Right atrium auricular region (tissue), 2 donors: ENCODE measurements at regions not wholly inside any gene's neighbourhood (a gene's known extent, or its start where the extent isn't known, plus 50 kb on each side); places are given as distances from the start of the nearest gene placed in this dataset.

Experiments used
- DNase-seq: peaks from one replicate; pipeline ENCODE4 v3.0.0-alpha.2; 2019; ENCODE audit warnings: low spot score
- H3K27ac ChIP-seq, 2 donors: fragments of 200-600 bp; sonication (generic); 1 replicate in 1 of 2; 2 replicates in 1 of 2; pipeline ENCODE4 v1.5.1; 2016 to 2019
- H3K27me3 ChIP-seq, 2 donors: fragments of 200-600 bp; sonication (generic); one replicate each; pipeline versions ENCODE4 v1.5.1 to v1.6.0; 2017 to 2019
- H3K36me3 ChIP-seq: fragments of 200-600 bp; sonication (generic); one replicate; pipeline ENCODE4 v1.5.1; 2016
- H3K4me1 ChIP-seq, 2 donors: fragments of 200-600 bp; sonication (generic); one replicate each; pipeline versions ENCODE4 v1.5.1 to v1.6.0; 2017 to 2019
- H3K4me3 ChIP-seq, 2 donors: fragments of 200-600 bp; sonication (generic); 1 replicate in 1 of 2; 2 replicates in 1 of 2; pipeline ENCODE4 v1.5.1; 2017 to 2019; ENCODE audit warnings: mild to moderate bottlenecking in 1 of 2, moderate library complexity in 1 of 2
- H3K9me3 ChIP-seq, 2 donors: fragments of 200-600 bp; sonication (generic); one replicate each; pipeline ENCODE4 v1.5.1; 2019
- CTCF ChIP-seq, 2 donors: fragments of 200-600 bp; sonication (generic); IDR thresholded peaks; one replicate each; pipeline ENCODE4 v1.5.1; 2019; ENCODE audit warnings: antibody characterized with exemption in 2 of 2

GRCh38 chr2:134081238-134081938 lies 172.5 kb upstream of the MGAT5 start:
- no peak for DNase-seq
- Histone ChIP-seq H3K4me1 (peaks cover 0 to 12% of the 10 kb centered on the region in 2 donors), H3K27ac (no peak overlapping the region), H3K27me3 (no peaks in the 10 kb centered on the region), H3K36me3 (no peaks in the 10 kb centered on the region), H3K9me3 (no peaks in the 10 kb centered on the region), H3K4me3 (no peak overlapping the region)
- no peak for TF ChIP-seq CTCF (IDR thresholded peaks at IDR 0.05)

- DNase-seq: no peak
- Histone ChIP-seq H3K4me1 (peaks cover 0 to 5% of the 10 kb centered on the region in 2 donors), H3K27me3 (no peaks in the 10 kb centered on the region), H3K4me3 (no peak overlapping the region), H3K9me3 (no peaks in the 10 kb centered on the region), H3K36me3 (no peaks in the 10 kb centered on the region), H3K27ac (no peak overlapping the region)
- no peak for TF ChIP-seq CTCF (IDR thresholded peaks at IDR 0.05)
Observed at GRCh38 chr2:134083548-134083947, 170.3 kb upstream of the MGAT5 start.

GRCh38 chr2:134086594-134087219 lies 167.2 kb upstream of the MGAT5 start:
- no peaks in the 10 kb centered on the region for H3K27me3 ChIP-seq
- H3K9me3 ChIP-seq: no peaks in the 10 kb centered on the region
- no peak for TF ChIP-seq CTCF (IDR thresholded peaks at IDR 0.05)
- H3K4me3 ChIP-seq: no peak overlapping the region
- no peaks in the 10 kb centered on the region for H3K4me1 ChIP-seq
- no peak for DNase-seq
- H3K36me3 ChIP-seq: no peaks in the 10 kb centered on the region
- peak overlapping the region in 1 of 2 donors; percentile 29 for H3K27ac ChIP-seq

- Histone ChIP-seq H3K9me3 (no peaks in the 10 kb centered on the region), H3K27me3 (no peaks in the 10 kb centered on the region), H3K4me1 (no peaks in the 10 kb centered on the region), H3K27ac (no peak overlapping the region), H3K36me3 (no peaks in the 10 kb centered on the region), H3K4me3 (no peak overlapping the region)
- no peak for TF ChIP-seq CTCF (IDR thresholded peaks at IDR 0.05)
- no peak for DNase-seq
Observed at GRCh38 chr2:134087371-134087921, 166.4 kb upstream of the MGAT5 start.

GRCh38 chr2:134089454-134089853 lies 164.4 kb upstream of the MGAT5 start:
- peaks cover 0 to under 1% of the 10 kb centered on the region in 2 donors for H3K9me3 ChIP-seq
- no peaks in the 10 kb centered on the region for H3K36me3 ChIP-seq
- H3K4me3 ChIP-seq: no peak overlapping the region
- H3K27ac ChIP-seq: no peak overlapping the region
- no peak for TF ChIP-seq CTCF (IDR thresholded peaks at IDR 0.05)
- H3K27me3 ChIP-seq: no peaks in the 10 kb centered on the region
- no peaks in the 10 kb centered on the region for H3K4me1 ChIP-seq
- DNase-seq: no peak
